Activated CD4-positive, alpha-beta T cell treated with anti-CD3 and anti-CD28 coated beads, Interleukin-2, Interleukin-6, amounts not matched to agents 100 ng/mL and 50 ng/mL, durations not matched to agents 16 hours and 8 hours (primary cell): ENCODE measurements at regions not wholly inside any gene's neighbourhood (a gene's known extent, or its start where the extent isn't known, plus 50 kb on each side); places are given as distances from the start of the nearest gene placed in this dataset.
"Not testable (repeated sequence)": the region's sequence is repeated elsewhere in the genome, so short reads cannot be mapped to it uniquely, and the experiment has no call there.

ENCODE experiments used
- DNase-seq: peaks from one replicate; pipeline ENCODE4 v3.0.0-alpha.2; 2020

- no peak for DNase-seq
Observed at GRCh38 chr1:173300061-173301044, 93.2 kb upstream of the TNFSF4 start.

- DNase-seq: no peak
Observed at GRCh38 chr1:173301507-173301906, 94.4 kb upstream of the TNFSF4 start.

- DNase-seq: no peak
Observed at GRCh38 chr1:173302366-173302765, 95.2 kb upstream of the TNFSF4 start.

- DNase-seq: no peak
Observed at GRCh38 chr1:173302890-173303829, 96.0 kb upstream of the TNFSF4 start.

GRCh38 chr1:173303984-173304383 is 96.9 kb upstream of the TNFSF4 start:
- DNase-seq: no peak

GRCh38 chr1:173304529-173305227 is 97.5 kb upstream of the TNFSF4 start:
- no peak for DNase-seq

GRCh38 chr1:173307845-173308244 is 100.7 kb upstream of the TNFSF4 start:
- DNase-seq: no peak

GRCh38 chr1:173314656-173315055 is 107.5 kb upstream of the TNFSF4 start:
- no peak for DNase-seq

GRCh38 chr1:173315296-173315695 is 108.2 kb upstream of the TNFSF4 start:
- no peak for DNase-seq

- DNase-seq: no peak
Observed at GRCh38 chr1:173318788-173319187, 111.7 kb upstream of the TNFSF4 start.

- DNase-seq: not testable (repeated sequence)
Observed at GRCh38 chr1:173324352-173324751, 117.2 kb upstream of the TNFSF4 start.

GRCh38 chr1:173327987-173328386 is 120.9 kb upstream of the TNFSF4 start:
- DNase-seq: not testable (repeated sequence)

GRCh38 chr1:173328961-173329360 is 121.8 kb upstream of the TNFSF4 start:
- no peak for DNase-seq

GRCh38 chr1:173329726-173330125 is 122.6 kb upstream of the TNFSF4 start:
- no peak for DNase-seq

- DNase-seq: peak; percentile 6
Observed at GRCh38 chr1:173330149-173330951, 123.2 kb upstream of the TNFSF4 start.

GRCh38 chr1:173330952-173331548 is 123.9 kb upstream of the TNFSF4 start:
- DNase-seq: peak; percentile 25

GRCh38 chr1:173332026-173332425 is 124.9 kb upstream of the TNFSF4 start:
- no peak for DNase-seq

GRCh38 chr1:173333581-173333980 is 126.5 kb upstream of the TNFSF4 start:
- peak; percentile 65 for DNase-seq

GRCh38 chr1:173337126-173337525 is 130.0 kb upstream of the TNFSF4 start:
- DNase-seq: no peak

GRCh38 chr1:173341307-173341706 is 134.2 kb upstream of the TNFSF4 start:
- no peak for DNase-seq

GRCh38 chr1:173341971-173342370 is 134.8 kb upstream of the TNFSF4 start:
- no peak for DNase-seq
